ENCODE measurements at regions not wholly inside any gene's neighbourhood (a gene's known extent, or its start where the extent isn't known, plus 50 kb on each side); places are given as distances from the start of the nearest gene placed in this dataset.

DNA sequence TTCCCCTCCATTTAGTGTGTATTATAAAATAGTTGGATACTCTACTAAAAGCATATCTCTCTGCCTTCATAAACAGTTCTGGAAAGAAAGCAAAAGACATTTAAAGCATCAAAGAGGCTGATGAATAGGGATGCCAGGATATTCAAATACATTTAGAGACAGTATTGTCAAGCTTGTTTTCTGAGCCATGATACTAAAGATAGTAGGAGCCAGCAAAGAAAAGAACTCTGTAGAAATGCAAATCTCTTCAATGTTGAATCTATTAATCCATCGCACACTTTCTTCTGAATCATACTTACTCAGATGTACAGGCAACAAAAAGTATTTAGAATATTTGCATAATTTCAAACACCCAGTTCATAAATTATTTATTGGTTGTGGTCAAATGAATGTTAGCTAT, 207.1 kb upstream of the MEF2C start:
- TF ChIP-seq, protein P1, sequence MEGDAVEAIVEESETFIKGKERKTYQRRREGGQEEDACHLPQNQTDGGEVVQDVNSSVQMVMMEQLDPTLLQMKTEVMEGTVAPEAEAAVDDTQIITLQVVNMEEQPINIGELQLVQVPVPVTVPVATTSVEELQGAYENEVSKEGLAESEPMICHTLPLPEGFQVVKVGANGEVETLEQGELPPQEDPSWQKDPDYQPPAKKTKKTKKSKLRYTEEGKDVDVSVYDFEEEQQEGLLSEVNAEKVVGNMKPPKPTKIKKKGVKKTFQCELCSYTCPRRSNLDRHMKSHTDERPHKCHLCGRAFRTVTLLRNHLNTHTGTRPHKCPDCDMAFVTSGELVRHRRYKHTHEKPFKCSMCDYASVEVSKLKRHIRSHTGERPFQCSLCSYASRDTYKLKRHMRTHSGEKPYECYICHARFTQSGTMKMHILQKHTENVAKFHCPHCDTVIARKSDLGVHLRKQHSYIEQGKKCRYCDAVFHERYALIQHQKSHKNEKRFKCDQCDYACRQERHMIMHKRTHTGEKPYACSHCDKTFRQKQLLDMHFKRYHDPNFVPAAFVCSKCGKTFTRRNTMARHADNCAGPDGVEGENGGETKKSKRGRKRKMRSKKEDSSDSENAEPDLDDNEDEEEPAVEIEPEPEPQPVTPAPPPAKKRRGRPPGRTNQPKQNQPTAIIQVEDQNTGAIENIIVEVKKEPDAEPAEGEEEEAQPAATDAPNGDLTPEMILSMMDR (IDR thresholded peaks at IDR 0.05 in 8 of 11, conservative IDR thresholded peaks at IDR 0.05 in 3 of 11) = no peak
- no peak for TF ChIP-seq POLR2AphosphoS5 (IDR thresholded peaks at IDR 0.05)

Measured in spleen (tissue), 7 donors.